MM.1S (cell line): ENCODE measurements at regions not wholly inside any gene's neighbourhood (a gene's known extent, or its start where the extent isn't known, plus 50 kb on each side); places are given as distances from the start of the nearest gene placed in this dataset.

Experiments
- EZH2 ChIP-seq: fragments of 300-600 bp; sonication (generic); optimal IDR thresholded peaks from 2 replicates; pipeline ENCODE3; 2017; ENCODE audit warnings: low read depth, mild to moderate bottlenecking, antibody characterized with exemption, low read length, mixed read lengths
- TF ChIP-seq, protein P1 (sequence below): fragments of 300-600 bp; sonication (generic); IDR thresholded peaks from 2 replicates; pipeline ENCODE4 v1.5.1; 2016; ENCODE audit warnings: antibody characterized with exemption, low read length, mixed read lengths

DNA sequence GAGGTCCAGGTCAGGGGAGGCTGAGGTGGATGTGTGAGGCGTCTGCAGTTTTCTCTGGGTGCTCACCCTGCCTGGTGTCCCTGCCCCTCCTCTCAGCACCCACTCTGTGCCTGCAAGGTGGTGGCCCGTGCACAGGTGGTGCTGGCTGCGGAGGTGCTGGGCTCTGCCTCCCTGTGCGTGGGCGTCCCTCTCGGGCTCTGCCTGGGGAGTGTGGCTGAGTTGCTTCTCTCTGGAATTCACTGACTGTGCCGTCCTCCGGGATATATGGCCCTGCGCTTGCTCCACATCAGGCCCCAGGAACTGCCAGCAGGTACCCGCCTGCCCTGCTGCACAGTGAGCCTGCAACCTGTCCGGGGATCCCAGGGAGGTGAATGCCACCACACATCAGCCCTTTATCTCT, 379.1 kb downstream of the TMEM121 start:
- TF ChIP-seq, protein P1, sequence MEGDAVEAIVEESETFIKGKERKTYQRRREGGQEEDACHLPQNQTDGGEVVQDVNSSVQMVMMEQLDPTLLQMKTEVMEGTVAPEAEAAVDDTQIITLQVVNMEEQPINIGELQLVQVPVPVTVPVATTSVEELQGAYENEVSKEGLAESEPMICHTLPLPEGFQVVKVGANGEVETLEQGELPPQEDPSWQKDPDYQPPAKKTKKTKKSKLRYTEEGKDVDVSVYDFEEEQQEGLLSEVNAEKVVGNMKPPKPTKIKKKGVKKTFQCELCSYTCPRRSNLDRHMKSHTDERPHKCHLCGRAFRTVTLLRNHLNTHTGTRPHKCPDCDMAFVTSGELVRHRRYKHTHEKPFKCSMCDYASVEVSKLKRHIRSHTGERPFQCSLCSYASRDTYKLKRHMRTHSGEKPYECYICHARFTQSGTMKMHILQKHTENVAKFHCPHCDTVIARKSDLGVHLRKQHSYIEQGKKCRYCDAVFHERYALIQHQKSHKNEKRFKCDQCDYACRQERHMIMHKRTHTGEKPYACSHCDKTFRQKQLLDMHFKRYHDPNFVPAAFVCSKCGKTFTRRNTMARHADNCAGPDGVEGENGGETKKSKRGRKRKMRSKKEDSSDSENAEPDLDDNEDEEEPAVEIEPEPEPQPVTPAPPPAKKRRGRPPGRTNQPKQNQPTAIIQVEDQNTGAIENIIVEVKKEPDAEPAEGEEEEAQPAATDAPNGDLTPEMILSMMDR, result no peak
- TF ChIP-seq EZH2, result no peak
